SK-N-SH (cell line): ENCODE measurements at regions not wholly inside any gene's neighbourhood (a gene's known extent, or its start where the extent isn't known, plus 50 kb on each side); places are given as distances from the start of the nearest gene placed in this dataset.

Source experiments
- CTCF ChIP-seq: fragments of 200-600 bp; sonication (generic); IDR thresholded peaks from 2 replicates; pipeline ENCODE4 v1.6.1; 2017; ENCODE audit warnings: antibody characterized with exemption, mild to moderate bottlenecking, moderate library complexity
- EP300 ChIP-seq, 2 experiments: IDR thresholded peaks; 2 replicates each; pipeline versions ENCODE4 v1.4.0 to v1.6.1; 2012; ENCODE audit warnings: borderline replicate concordance in 1 of 2, low read depth in 1 of 2, low read length in 1 of 2
- EZH2phosphoT487 ChIP-seq: fragments of 200-600 bp; sonication (generic); IDR thresholded peaks from 2 replicates; pipeline ENCODE4 v1.6.1; 2017; ENCODE audit warnings: low read depth, mixed run types, mild to moderate bottlenecking, antibody characterized with exemption, moderate library complexity, borderline replicate concordance
- MAX ChIP-seq: IDR thresholded peaks from 2 replicates; pipeline ENCODE4 v1.4.0; 2012; ENCODE audit warnings: low read depth
- NFIC ChIP-seq: IDR thresholded peaks from 2 replicates; pipeline ENCODE4 v1.4.0; 2012; ENCODE audit warnings: borderline replicate concordance
- POLR2AphosphoS5 ChIP-seq: IDR thresholded peaks from 2 replicates; pipeline ENCODE4 v1.6.1; 2012; ENCODE audit warnings: low read depth, low read length
- TAF1 ChIP-seq: IDR thresholded peaks from 2 replicates; pipeline ENCODE4 v1.6.1; 2012; ENCODE audit warnings: low read depth, mild to moderate bottlenecking, low read length, moderate library complexity, borderline replicate concordance
- USF2 ChIP-seq: fragments of 150-350 bp; IDR thresholded peaks from 2 replicates; pipeline ENCODE4 v1.6.1; 2017; ENCODE audit warnings: antibody characterized with exemption, low read length, low read depth, borderline replicate concordance
- ZBTB33 ChIP-seq: IDR thresholded peaks from 2 replicates; pipeline ENCODE4 v1.4.0; 2012; ENCODE audit warnings: low read depth, borderline replicate concordance
- TF ChIP-seq, protein P1 (sequence below): fragments of 150-350 bp; IDR thresholded peaks from 2 replicates; pipeline ENCODE4 v1.6.1; 2016; ENCODE audit warnings: mild to moderate bottlenecking, low read depth, low read length

- no peak for TF ChIP-seq NFIC
- no peak for TF ChIP-seq ZBTB33
- peak; percentile 20; the same call in 1 of the 2 replicates for TF ChIP-seq CTCF
- TF ChIP-seq, protein P1, sequence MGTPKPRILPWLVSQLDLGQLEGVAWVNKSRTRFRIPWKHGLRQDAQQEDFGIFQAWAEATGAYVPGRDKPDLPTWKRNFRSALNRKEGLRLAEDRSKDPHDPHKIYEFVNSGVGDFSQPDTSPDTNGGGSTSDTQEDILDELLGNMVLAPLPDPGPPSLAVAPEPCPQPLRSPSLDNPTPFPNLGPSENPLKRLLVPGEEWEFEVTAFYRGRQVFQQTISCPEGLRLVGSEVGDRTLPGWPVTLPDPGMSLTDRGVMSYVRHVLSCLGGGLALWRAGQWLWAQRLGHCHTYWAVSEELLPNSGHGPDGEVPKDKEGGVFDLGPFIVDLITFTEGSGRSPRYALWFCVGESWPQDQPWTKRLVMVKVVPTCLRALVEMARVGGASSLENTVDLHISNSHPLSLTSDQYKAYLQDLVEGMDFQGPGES = no peak
- TF ChIP-seq EZH2phosphoT487 = no peak
- TF ChIP-seq EP300 (IDR thresholded peaks at IDR 0.05; ENCODE audit: borderline replicate concordance in 1 of 2, low read depth in 1 of 2, low read length in 1 of 2) = no peak
- no peak for TF ChIP-seq USF2
- no peak for TF ChIP-seq POLR2AphosphoS5
- no peak for TF ChIP-seq MAX
- TF ChIP-seq TAF1 = no peak
These were observed 128.2 kb upstream of the COX10 start for GRCh38 chr17:13940858-13941665.
